Mucosa of descending colon (tissue), 3 donors: ENCODE measurements at regions not wholly inside any gene's neighbourhood (a gene's known extent, or its start where the extent isn't known, plus 50 kb on each side); places are given as distances from the start of the nearest gene placed in this dataset.

Source experiments
- ATAC-seq: fragments of 200-7000 bp; cut with Tn5 transposase; one replicate; pipeline ENCODE4 v1.9.1; 2020; ENCODE audit warnings: mild to moderate bottlenecking, moderate library complexity
- DNase-seq, 3 donors: peaks; one replicate each; pipeline ENCODE4 v3.0.0-alpha.2; 2020
- H3K36me3 ChIP-seq: fragments of 200-600 bp; one replicate; pipeline ENCODE4 v1.8.0; 2021; ENCODE audit warnings: low read depth, mild to moderate bottlenecking
- H3K4me1 ChIP-seq: fragments of 200-600 bp; one replicate; pipeline ENCODE4 v1.8.0; 2021; ENCODE audit warnings: low read depth, mild to moderate bottlenecking
- H3K4me3 ChIP-seq: fragments of 200-600 bp; one replicate; pipeline ENCODE4 v1.8.0; 2021; ENCODE audit warnings: mild to moderate bottlenecking
- H3K9me3 ChIP-seq: fragments of 200-600 bp; one replicate; pipeline ENCODE4 v1.8.0; 2021; ENCODE audit warnings: mild to moderate bottlenecking
- intact Hi-C, 2 donors: fragments of 100-400 bp; cut with DNase I in 1 of 2; cut with micrococcal nuclease in 1 of 2; formaldehyde crosslinking; loops; one replicate each; pipeline versions ENCODE4 v1.11.0 to v1.11.1; 2022; cut with DNase I, micrococcal nuclease
- TF ChIP-seq, protein P1 (sequence below): fragments of 200-600 bp; IDR thresholded peaks from one replicate; pipeline ENCODE4 v1.8.0; 2022; ENCODE audit warnings: antibody characterized with exemption, mild to moderate bottlenecking
- donor health status: DM: no; HTN: no; CAD: no; lungs with moderate emphysema.
- donor health status: DM: no; HTN: no; CAD: no.
- donor health status: DM: no; HTN: yes; CAD: no.

DNA sequence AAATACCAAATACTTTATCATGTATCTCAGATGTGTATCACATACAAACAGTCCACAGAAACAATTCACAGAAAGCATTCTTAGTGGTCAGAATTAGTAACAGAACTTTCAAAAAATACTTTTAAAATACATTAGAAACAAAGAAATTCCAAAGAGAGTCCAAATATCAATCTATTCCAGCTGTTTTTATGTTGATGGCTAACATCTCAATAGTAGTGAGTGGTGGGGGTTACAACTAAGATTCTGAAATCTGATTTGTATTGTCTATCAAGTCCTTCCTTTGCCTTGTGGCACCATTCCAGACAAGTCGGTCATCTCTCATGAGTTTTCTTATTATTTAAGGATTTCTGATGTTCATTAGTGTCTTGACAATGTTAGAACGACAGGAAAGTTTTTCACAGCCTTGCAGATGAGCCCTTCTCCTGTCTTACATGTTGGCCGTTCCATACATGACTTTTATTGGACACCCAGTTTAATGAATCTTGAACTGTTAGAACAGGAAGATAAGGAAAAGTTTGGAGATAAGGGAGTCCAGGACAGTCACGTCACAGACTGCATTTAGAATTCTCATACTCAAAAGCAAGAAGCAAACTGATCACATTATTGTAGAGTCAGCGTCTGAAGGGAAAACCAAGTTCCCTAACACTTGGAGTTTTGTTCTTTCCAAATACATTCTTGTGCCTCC lies 410.3 kb downstream of the PID1 start:
- ATAC-seq (no peak), DNase-seq (no peak)
- Histone ChIP-seq H3K4me3 (no peak overlapping the region), H3K36me3 (no peaks in the 10 kb centered on the region), H3K4me1 (no peaks in the 10 kb centered on the region), H3K9me3 (no peaks in the 10 kb centered on the region)
- TF ChIP-seq, protein P1, sequence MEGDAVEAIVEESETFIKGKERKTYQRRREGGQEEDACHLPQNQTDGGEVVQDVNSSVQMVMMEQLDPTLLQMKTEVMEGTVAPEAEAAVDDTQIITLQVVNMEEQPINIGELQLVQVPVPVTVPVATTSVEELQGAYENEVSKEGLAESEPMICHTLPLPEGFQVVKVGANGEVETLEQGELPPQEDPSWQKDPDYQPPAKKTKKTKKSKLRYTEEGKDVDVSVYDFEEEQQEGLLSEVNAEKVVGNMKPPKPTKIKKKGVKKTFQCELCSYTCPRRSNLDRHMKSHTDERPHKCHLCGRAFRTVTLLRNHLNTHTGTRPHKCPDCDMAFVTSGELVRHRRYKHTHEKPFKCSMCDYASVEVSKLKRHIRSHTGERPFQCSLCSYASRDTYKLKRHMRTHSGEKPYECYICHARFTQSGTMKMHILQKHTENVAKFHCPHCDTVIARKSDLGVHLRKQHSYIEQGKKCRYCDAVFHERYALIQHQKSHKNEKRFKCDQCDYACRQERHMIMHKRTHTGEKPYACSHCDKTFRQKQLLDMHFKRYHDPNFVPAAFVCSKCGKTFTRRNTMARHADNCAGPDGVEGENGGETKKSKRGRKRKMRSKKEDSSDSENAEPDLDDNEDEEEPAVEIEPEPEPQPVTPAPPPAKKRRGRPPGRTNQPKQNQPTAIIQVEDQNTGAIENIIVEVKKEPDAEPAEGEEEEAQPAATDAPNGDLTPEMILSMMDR: no peak
- intact Hi-C loops: no loop called here

DNA sequence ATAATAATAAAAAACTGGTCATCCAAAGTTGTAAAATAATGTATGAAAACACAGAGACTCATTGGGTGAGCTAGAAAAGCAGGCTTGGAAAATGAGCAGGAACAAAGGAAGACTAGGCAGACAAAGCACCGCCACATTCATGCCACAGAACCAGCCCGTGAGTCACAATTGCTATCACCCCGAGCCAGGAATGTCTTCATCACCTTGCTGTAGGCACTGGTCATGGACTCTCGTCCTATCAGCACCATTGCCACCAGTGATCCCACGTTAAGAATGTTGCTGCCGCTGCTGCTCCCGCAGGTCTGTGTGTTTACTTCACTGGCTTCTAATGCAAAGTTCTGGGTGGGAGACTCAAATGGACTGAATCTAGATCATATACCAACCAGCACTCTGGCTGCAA lies 417.9 kb downstream of the PID1 start:
- intact Hi-C loops: no loop called here
- TF ChIP-seq, protein P1: no peak
- ATAC-seq: no peak
- no peaks in the 10 kb centered on the region for H3K9me3 ChIP-seq
- no peaks in the 10 kb centered on the region for H3K36me3 ChIP-seq
- H3K4me3 ChIP-seq: no peak overlapping the region
- DNase-seq: no peak
- H3K4me1 ChIP-seq: no peaks in the 10 kb centered on the region

DNA sequence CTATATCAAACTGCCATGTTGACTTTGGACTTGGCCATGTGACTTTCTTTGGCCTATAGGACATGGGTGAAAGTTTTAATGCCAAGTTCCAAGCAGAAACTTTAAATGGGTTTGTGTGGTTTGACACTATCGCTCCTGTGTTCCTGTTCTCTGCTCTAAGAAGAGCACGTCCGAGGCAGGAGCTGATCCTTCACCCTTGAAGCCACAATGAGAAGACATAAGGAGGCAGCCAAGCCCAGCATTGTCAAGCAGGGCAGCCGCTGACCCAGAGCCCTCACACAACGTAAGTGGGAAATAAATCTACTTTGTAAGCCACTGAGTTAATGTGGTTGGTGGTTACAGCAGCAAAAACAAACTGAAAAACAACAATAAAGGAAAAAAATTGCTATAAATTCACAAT lies 422.4 kb downstream of the PID1 start:
- Histone ChIP-seq H3K4me1 (no peaks in the 10 kb centered on the region), H3K4me3 (no peak overlapping the region), H3K36me3 (no peaks in the 10 kb centered on the region), H3K9me3 (no peaks in the 10 kb centered on the region)
- intact Hi-C loops: no loop called here
- ATAC-seq (no peak), DNase-seq (no peak)
- TF ChIP-seq, protein P1: no peak

DNA sequence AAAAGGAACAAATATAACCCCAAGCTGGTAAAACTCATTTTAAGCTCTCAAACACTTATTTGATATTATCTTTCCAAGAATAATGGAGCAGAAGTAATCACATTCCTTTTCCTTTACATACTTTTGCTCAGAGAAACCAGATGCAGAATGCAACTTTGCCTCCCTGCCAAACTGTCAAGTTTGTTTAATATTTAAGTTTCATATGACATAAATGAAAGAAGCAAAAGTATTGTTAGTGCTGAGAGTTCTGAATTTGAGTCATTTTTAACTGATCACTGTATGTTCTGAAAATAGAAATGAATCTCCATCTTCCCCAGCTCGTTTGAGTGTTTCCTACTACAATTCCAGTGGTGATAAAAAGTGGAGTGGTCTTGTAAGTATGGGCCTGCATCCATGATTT lies 423.4 kb downstream of the PID1 start:
- ATAC-seq: no peak

DNA sequence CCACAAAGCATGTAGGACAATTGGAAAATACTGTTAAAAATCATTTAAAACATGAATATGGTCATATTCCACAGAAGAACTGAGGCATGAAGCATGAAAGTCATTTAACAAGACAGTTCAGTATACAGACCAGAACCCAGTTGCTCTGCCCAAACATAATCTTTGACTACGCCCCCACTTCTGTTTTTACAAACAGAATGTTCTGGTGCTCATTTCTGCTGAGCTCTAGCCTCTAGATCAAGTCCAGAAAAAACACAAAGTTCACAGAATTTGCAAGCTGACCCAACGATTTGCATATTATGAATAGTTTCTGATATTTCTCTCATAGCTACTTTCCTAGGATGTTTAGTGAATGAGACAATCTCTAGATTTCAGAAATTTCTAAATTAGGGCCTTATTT lies 424.9 kb downstream of the PID1 start:
- Histone ChIP-seq H3K4me3 (no peak overlapping the region), H3K36me3 (no peaks in the 10 kb centered on the region), H3K4me1 (no peaks in the 10 kb centered on the region), H3K9me3 (no peaks in the 10 kb centered on the region)
- TF ChIP-seq, protein P1: no peak
- intact Hi-C loops: no loop called here
- no peak for DNase-seq
- ATAC-seq: no peak

More for the DNA sequence above, 423.4 kb downstream of the PID1 start:
- intact Hi-C loops: no loop called here
- no peaks in the 10 kb centered on the region for H3K9me3 ChIP-seq
- no peak for DNase-seq
- H3K36me3 ChIP-seq: no peaks in the 10 kb centered on the region
- no peaks in the 10 kb centered on the region for H3K4me1 ChIP-seq
- no peak overlapping the region for H3K4me3 ChIP-seq
- TF ChIP-seq, protein P1: no peak
